Panc1 (cell line): ENCODE measurements at regions not wholly inside any gene's neighbourhood (a gene's known extent, or its start where the extent isn't known, plus 50 kb on each side); places are given as distances from the start of the nearest gene placed in this dataset.

ENCODE experiments used
- CTCF ChIP-seq: fragments of 450-650 bp; IDR thresholded peaks from 2 replicates; pipeline ENCODE4 v1.5.1; 2017; ENCODE audit warnings: mild to moderate bottlenecking
- POLR2AphosphoS5 ChIP-seq: IDR thresholded peaks from 2 replicates; pipeline ENCODE4 v1.6.1; 2012; ENCODE audit warnings: mild to moderate bottlenecking, low read depth, low read length, moderate library complexity
- REST ChIP-seq, 2 experiments: IDR thresholded peaks; 2 replicates each; pipeline ENCODE4 v1.6.1; 2011 to 2012; ENCODE audit warnings: low read depth in 2 of 2, control low read depth in 1 of 2, low read length in 1 of 2, mild to moderate bottlenecking in 1 of 2, moderate library complexity in 1 of 2; ENCODE audit not compliant: insufficient read depth in 1 of 2
- SIN3A ChIP-seq: IDR thresholded peaks from 2 replicates; pipeline ENCODE4 v1.6.1; 2012; ENCODE audit warnings: low read depth, mild to moderate bottlenecking, low read length, moderate library complexity, borderline replicate concordance; ENCODE audit not compliant: insufficient read depth
- TCF7L2 ChIP-seq: IDR thresholded peaks from 2 replicates; pipeline ENCODE4 v1.6.1; 2011; ENCODE audit warnings: mild to moderate bottlenecking, low read depth, low read length, inconsistent platforms

- TF ChIP-seq CTCF: no peak
- no peak for TF ChIP-seq POLR2AphosphoS5
- TF ChIP-seq SIN3A: no peak
- TF ChIP-seq TCF7L2: no peak
- no peak for TF ChIP-seq REST (IDR thresholded peaks at IDR 0.05; ENCODE audit: insufficient read depth in 1 of 2, low read depth in 2 of 2, low read length in 1 of 2)
Measured at GRCh38 chr12:114863911-114864310, 179.9 kb upstream of the TBX3 start.
